Fibroblast of skin of left quadriceps (primary cell): ENCODE measurements at regions not wholly inside any gene's neighbourhood (a gene's known extent, or its start where the extent isn't known, plus 50 kb on each side); places are given as distances from the start of the nearest gene placed in this dataset.

ENCODE experiments used
- DNase-seq, 2 experiments: peaks; one replicate each; pipeline ENCODE4 v3.0.0-alpha.2; 2013; ENCODE audit warnings: low read depth in 2 of 2

- DNase-seq, result no peak
These were observed 1072.4 kb downstream of the EFNB2 start for GRCh38 chr13:105463011-105463501.

GRCh38 chr13:105462098-105462497 is 1073.4 kb downstream of the EFNB2 start:
- DNase-seq, result no peak

- no peak for DNase-seq
These were observed 1082.6 kb downstream of the EFNB2 start for GRCh38 chr13:105452895-105453294.

- no peak for DNase-seq
These were observed 1084.7 kb downstream of the EFNB2 start for GRCh38 chr13:105450784-105451183.

- DNase-seq, result no peak
These were observed 1086.7 kb downstream of the EFNB2 start for GRCh38 chr13:105448811-105449210.

GRCh38 chr13:105446197-105446596 is 1089.3 kb downstream of the EFNB2 start:
- DNase-seq, result no peak

GRCh38 chr13:105445796-105446195 is 1089.7 kb downstream of the EFNB2 start:
- no peak for DNase-seq

- peak; percentile 99 for DNase-seq
These were observed 1092.3 kb downstream of the EFNB2 start for GRCh38 chr13:105442949-105443699.

- DNase-seq, result no peak
These were observed 1093.4 kb downstream of the EFNB2 start for GRCh38 chr13:105442040-105442439.

GRCh38 chr13:105441051-105441750 is 1094.3 kb downstream of the EFNB2 start:
- no peak for DNase-seq

GRCh38 chr13:105436943-105437342 is 1098.5 kb downstream of the EFNB2 start:
- DNase-seq, result no peak

- DNase-seq, result no peak
These were observed 1103.0 kb downstream of the EFNB2 start for GRCh38 chr13:105432438-105432837.

- no peak for DNase-seq
These were observed 1106.7 kb downstream of the EFNB2 start for GRCh38 chr13:105428811-105429210.

- DNase-seq, result no peak
These were observed 1109.0 kb downstream of the EFNB2 start for GRCh38 chr13:105426441-105426840.

- DNase-seq, result no peak
These were observed 1120.8 kb downstream of the EFNB2 start for GRCh38 chr13:105414639-105415038.

- no peak for DNase-seq
These were observed 1123.3 kb downstream of the EFNB2 start for GRCh38 chr13:105412171-105412570.

- no peak for DNase-seq
These were observed 1124.9 kb downstream of the EFNB2 start for GRCh38 chr13:105410602-105411001.

GRCh38 chr13:105406551-105406950 is 1128.9 kb downstream of the EFNB2 start:
- no peak for DNase-seq

- DNase-seq, result no peak
These were observed 1132.4 kb downstream of the EFNB2 start for GRCh38 chr13:105403086-105403485.

- no peak for DNase-seq
These were observed 1140.4 kb downstream of the EFNB2 start for GRCh38 chr13:105395041-105395440.

- no peak for DNase-seq
These were observed 1146.1 kb downstream of the EFNB2 start for GRCh38 chr13:105389373-105389772.

- no peak for DNase-seq
These were observed 1158.0 kb downstream of the EFNB2 start for GRCh38 chr13:105377452-105377851.

- DNase-seq, result peak in 1 of 2 experiments; percentile 10
These were observed 1165.3 kb downstream of the EFNB2 start for GRCh38 chr13:105370011-105370650.
